ENCODE measurements at regions not wholly inside any gene's neighbourhood (a gene's known extent, or its start where the extent isn't known, plus 50 kb on each side); places are given as distances from the start of the nearest gene placed in this dataset.

DNA sequence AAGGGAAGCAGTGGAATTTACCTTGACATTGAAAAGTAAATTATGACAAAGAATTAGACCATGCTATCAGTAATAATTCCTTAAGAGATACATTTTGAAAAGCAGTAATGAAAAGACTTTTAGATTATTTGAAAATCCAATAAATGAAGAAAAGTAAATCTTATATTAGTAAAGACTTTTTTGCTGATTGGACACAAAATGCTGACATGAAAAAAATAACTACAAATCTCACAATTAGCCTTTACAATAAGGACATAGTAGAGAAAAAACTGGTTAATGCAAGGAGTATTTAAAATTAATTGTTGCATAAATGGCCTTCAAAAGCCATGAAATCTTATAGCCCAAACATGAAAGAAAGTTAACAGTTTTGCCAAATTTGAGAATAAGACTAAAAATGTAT lies 446.1 kb upstream of the FAM241A start:
- no peaks in the 10 kb centered on the region for H3K4me1 ChIP-seq (ENCODE audit: insufficient read depth, insufficient read length)
- H3K36me3 ChIP-seq (ENCODE audit: insufficient read depth, insufficient read length, low read length) = no peaks in the 10 kb centered on the region
- DNase-seq (ENCODE audit: low read depth, low spot score) = no peak
- H3K9ac ChIP-seq (ENCODE audit: insufficient read length, low read depth) = no peak overlapping the region
- no peak overlapping the region for H3K4me3 ChIP-seq (ENCODE audit: insufficient read length, low read depth)
- no peaks in the 10 kb centered on the region for H3K9me3 ChIP-seq (ENCODE audit: insufficient read depth, low read length)
- no peaks in the 10 kb centered on the region for H3K27me3 ChIP-seq (ENCODE audit: insufficient read depth, insufficient read length)
- TF ChIP-seq SUZ12 (IDR thresholded peaks at IDR 0.05; ENCODE audit: extremely low read depth, insufficient read depth, insufficient read length) (no peak), YY1 (IDR thresholded peaks at IDR 0.05; ENCODE audit: insufficient read depth, insufficient read length) (no peak), ZNF274 (IDR thresholded peaks at IDR 0.05; ENCODE audit: low read depth, low read length) (no peak)

DNA sequence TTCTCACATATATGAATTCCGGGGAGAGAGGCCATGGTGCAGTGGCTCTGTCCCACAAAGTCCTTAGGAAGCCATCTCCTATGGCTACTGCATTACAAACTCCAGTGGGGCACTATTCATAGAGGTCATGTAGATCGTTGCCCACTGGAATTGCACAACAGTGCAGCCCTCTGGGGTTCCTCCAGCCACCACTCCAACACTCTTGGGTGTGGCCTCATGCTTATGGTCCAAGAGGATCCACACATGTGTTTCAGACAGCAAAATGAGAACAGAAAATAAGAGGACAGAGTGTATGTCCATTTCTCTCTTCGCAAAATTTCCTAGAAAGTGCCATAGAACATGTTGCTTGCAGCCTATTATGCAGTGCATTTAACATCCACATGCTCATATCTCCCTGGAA lies 444.2 kb upstream of the FAM241A start:
- TF ChIP-seq YY1 (IDR thresholded peaks at IDR 0.05; ENCODE audit: insufficient read depth, insufficient read length) = no peak
- TF ChIP-seq SUZ12 (IDR thresholded peaks at IDR 0.05; ENCODE audit: extremely low read depth, insufficient read depth, insufficient read length) = no peak
- no peak for TF ChIP-seq ZNF274 (IDR thresholded peaks at IDR 0.05; ENCODE audit: low read depth, low read length)
- Histone ChIP-seq H3K4me3 (ENCODE audit: insufficient read length, low read depth) (no peak overlapping the region), H3K4me1 (ENCODE audit: insufficient read depth, insufficient read length) (no peaks in the 10 kb centered on the region), H3K9me3 (ENCODE audit: insufficient read depth, low read length) (no peaks in the 10 kb centered on the region), H3K9ac (ENCODE audit: insufficient read length, low read depth) (no peak overlapping the region), H3K27me3 (ENCODE audit: insufficient read depth, insufficient read length) (no peaks in the 10 kb centered on the region), H3K36me3 (ENCODE audit: insufficient read depth, insufficient read length, low read length) (no peaks in the 10 kb centered on the region)
- DNase-seq (ENCODE audit: low read depth, low spot score) = no peak

DNA sequence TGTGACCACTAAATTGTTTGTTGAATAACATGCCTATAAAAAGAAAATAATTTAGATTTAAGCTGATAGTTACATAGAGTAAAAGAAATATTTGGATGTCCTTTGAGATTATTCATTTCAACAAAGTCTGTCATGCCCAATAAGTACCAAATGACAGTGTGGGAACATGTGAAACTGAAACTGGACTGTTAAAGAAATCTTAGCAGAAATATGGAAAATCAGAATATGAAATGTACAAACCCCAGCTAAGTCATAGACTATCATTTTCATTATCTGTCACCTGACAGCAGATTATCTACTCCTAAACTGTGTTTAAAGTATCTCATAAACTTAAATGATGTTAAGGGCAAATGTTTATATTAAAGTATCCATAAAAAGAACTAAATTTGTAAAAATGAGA lies 437.8 kb upstream of the FAM241A start:
- H3K4me3 ChIP-seq (ENCODE audit: insufficient read length, low read depth) = no peak overlapping the region
- H3K4me1 ChIP-seq (ENCODE audit: insufficient read depth, insufficient read length) = no peaks in the 10 kb centered on the region
- no peaks in the 10 kb centered on the region for H3K36me3 ChIP-seq (ENCODE audit: insufficient read depth, insufficient read length, low read length)
- H3K9ac ChIP-seq (ENCODE audit: insufficient read length, low read depth) = no peak overlapping the region
- H3K27me3 ChIP-seq (ENCODE audit: insufficient read depth, insufficient read length) = no peaks in the 10 kb centered on the region
- TF ChIP-seq SUZ12 (IDR thresholded peaks at IDR 0.05; ENCODE audit: extremely low read depth, insufficient read depth, insufficient read length) = no peak
- TF ChIP-seq YY1 (IDR thresholded peaks at IDR 0.05; ENCODE audit: insufficient read depth, insufficient read length) = no peak
- TF ChIP-seq ZNF274 (IDR thresholded peaks at IDR 0.05; ENCODE audit: low read depth, low read length) = no peak
- no peaks in the 10 kb centered on the region for H3K9me3 ChIP-seq (ENCODE audit: insufficient read depth, low read length)
- DNase-seq (ENCODE audit: low read depth, low spot score) = no peak

DNA sequence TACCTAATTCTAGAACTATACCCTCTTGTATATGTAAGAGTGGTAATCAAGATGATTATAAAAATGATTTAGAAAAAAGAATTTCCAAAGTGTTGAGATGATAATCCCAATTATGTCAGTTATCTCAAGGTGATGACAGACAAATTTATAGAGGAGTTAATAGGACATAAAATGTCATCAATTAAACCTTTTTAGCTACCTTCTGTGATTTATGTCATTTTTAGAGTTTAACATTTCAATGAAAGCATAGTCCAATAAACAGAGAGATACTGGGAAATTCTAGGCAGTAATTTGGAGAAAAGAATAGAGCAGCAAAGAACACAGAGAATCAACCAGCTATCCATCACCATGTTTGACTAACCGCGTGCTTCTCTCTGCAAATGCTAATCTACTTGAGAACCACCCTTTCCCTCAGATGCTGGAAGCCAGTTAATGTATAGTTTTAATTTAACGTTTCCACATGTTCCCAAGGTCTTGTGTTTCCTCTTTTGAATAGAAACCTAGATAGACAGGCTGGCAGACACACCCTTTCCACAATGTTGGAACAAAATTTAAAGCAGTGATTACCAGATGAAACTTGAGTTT lies 433.1 kb upstream of the FAM241A start:
- no peak for TF ChIP-seq YY1 (IDR thresholded peaks at IDR 0.05; ENCODE audit: insufficient read depth, insufficient read length)
- no peak for TF ChIP-seq ZNF274 (IDR thresholded peaks at IDR 0.05; ENCODE audit: low read depth, low read length)
- TF ChIP-seq SUZ12 (IDR thresholded peaks at IDR 0.05; ENCODE audit: extremely low read depth, insufficient read depth, insufficient read length) = no peak
- Histone ChIP-seq H3K9me3 (ENCODE audit: insufficient read depth, low read length) (no peaks in the 10 kb centered on the region), H3K4me1 (ENCODE audit: insufficient read depth, insufficient read length) (no peaks in the 10 kb centered on the region), H3K27me3 (ENCODE audit: insufficient read depth, insufficient read length) (no peaks in the 10 kb centered on the region), H3K9ac (ENCODE audit: insufficient read length, low read depth) (no peak overlapping the region), H3K4me3 (ENCODE audit: insufficient read length, low read depth) (no peak overlapping the region), H3K36me3 (ENCODE audit: insufficient read depth, insufficient read length, low read length) (no peaks in the 10 kb centered on the region)
- no peak for DNase-seq (ENCODE audit: low read depth, low spot score)

DNA sequence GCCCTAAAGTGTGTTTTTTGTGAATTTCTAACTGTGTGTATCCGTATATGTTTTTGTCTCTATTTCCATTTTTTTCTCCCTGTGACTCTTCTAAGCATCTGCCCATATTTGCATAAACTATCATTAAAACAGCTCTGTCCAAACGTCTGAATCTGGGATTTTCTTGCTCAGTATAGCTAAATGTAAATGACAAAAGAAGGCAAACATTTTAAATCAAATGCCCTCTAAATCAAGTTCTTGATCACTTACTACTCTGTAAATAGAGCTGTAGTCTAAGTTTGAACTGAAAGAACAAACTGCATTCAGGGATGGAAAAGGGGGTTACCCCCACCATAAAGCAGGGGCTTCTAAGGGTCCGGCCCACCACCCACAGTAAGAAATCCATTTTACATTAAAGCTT lies 432.0 kb upstream of the FAM241A start:
- no peak for DNase-seq (ENCODE audit: low read depth, low spot score)
- Histone ChIP-seq H3K27me3 (ENCODE audit: insufficient read depth, insufficient read length) (no peaks in the 10 kb centered on the region), H3K4me3 (ENCODE audit: insufficient read length, low read depth) (no peak overlapping the region), H3K4me1 (ENCODE audit: insufficient read depth, insufficient read length) (no peaks in the 10 kb centered on the region), H3K9me3 (ENCODE audit: insufficient read depth, low read length) (no peaks in the 10 kb centered on the region), H3K9ac (ENCODE audit: insufficient read length, low read depth) (no peak overlapping the region), H3K36me3 (ENCODE audit: insufficient read depth, insufficient read length, low read length) (no peaks in the 10 kb centered on the region)
- no peak for TF ChIP-seq ZNF274 (IDR thresholded peaks at IDR 0.05; ENCODE audit: low read depth, low read length)
- TF ChIP-seq SUZ12 (IDR thresholded peaks at IDR 0.05; ENCODE audit: extremely low read depth, insufficient read depth, insufficient read length) = no peak
- TF ChIP-seq YY1 (IDR thresholded peaks at IDR 0.05; ENCODE audit: insufficient read depth, insufficient read length) = no peak

DNA sequence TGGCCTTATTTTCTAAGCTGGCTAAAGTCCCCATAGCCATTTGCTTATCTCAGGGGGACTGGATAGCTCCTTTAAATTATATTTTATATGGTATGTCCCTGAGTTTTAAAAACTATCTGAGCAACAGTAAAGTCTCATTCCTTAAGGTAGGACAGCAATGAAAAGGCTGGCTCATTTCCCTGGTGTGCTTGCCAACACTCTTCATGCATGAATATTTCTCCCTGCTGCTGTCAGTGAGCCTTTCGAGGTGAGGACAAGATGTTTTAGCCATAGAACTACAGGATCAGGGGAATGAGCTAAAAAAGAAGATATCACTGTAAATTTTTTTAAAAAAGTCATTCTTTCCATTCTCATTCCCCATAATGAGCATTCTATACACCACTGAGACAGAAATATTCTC lies 427.3 kb upstream of the FAM241A start:
- Histone ChIP-seq H3K36me3 (ENCODE audit: insufficient read depth, insufficient read length, low read length) (no peaks in the 10 kb centered on the region), H3K27me3 (ENCODE audit: insufficient read depth, insufficient read length) (no peaks in the 10 kb centered on the region), H3K4me1 (ENCODE audit: insufficient read depth, insufficient read length) (no peaks in the 10 kb centered on the region), H3K9ac (ENCODE audit: insufficient read length, low read depth) (no peak overlapping the region), H3K4me3 (ENCODE audit: insufficient read length, low read depth) (no peak overlapping the region), H3K9me3 (ENCODE audit: insufficient read depth, low read length) (no peaks in the 10 kb centered on the region)
- no peak for DNase-seq (ENCODE audit: low read depth, low spot score)
- TF ChIP-seq SUZ12 (IDR thresholded peaks at IDR 0.05; ENCODE audit: extremely low read depth, insufficient read depth, insufficient read length) (no peak), ZNF274 (IDR thresholded peaks at IDR 0.05; ENCODE audit: low read depth, low read length) (no peak), YY1 (IDR thresholded peaks at IDR 0.05; ENCODE audit: insufficient read depth, insufficient read length) (no peak)

DNA sequence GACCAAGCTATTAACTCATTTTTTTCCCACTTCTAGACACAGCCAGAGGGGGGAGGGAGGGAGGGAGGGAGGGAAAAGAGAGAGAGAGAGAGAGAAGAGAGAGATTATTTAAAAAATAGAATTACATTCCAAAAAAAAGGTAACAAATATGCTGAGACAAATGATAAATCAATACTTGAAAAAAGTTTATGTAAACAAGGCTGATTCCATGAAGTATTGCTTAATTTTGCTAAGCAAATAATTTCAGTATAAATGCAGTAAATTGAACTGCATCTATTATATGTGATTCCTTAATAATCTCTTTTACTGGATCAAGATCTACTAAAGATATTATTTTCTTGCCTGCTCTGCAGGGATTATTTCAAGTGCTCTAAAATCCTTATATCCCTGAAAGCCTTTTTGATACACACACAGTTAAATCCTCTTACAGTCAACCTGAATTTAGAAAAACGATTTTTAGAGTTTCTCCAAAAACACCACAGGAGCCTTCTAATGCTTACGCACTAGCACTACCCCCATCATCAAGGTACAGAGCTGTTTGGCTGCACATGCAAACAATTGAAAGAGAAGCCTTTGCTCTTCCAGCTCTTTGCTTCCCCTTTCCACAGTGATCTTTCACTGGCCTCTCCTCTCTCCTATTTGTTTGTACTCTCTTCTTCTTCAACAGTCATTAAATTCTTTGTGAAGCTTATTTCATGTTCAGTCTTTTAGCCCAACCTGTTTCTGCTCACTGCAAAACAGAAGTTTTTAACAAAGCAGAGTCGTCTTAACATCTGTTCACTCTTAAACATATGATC lies 426.3 kb upstream of the FAM241A start:
- no peak for DNase-seq (ENCODE audit: low read depth, low spot score)
- Histone ChIP-seq H3K4me1 (ENCODE audit: insufficient read depth, insufficient read length) (no peaks in the 10 kb centered on the region), H3K27me3 (ENCODE audit: insufficient read depth, insufficient read length) (no peaks in the 10 kb centered on the region)

More for the DNA sequence above, 426.3 kb upstream of the FAM241A start:
- Histone ChIP-seq H3K4me3 (ENCODE audit: insufficient read length, low read depth) (no peak overlapping the region), H3K9ac (ENCODE audit: insufficient read length, low read depth) (no peak overlapping the region), H3K36me3 (ENCODE audit: insufficient read depth, insufficient read length, low read length) (no peaks in the 10 kb centered on the region), H3K9me3 (ENCODE audit: insufficient read depth, low read length) (no peaks in the 10 kb centered on the region)
- TF ChIP-seq ZNF274 (IDR thresholded peaks at IDR 0.05; ENCODE audit: low read depth, low read length) (no peak), SUZ12 (IDR thresholded peaks at IDR 0.05; ENCODE audit: extremely low read depth, insufficient read depth, insufficient read length) (no peak), YY1 (IDR thresholded peaks at IDR 0.05; ENCODE audit: insufficient read depth, insufficient read length) (no peak)

All from NT2/D1 (cell line).